Stimulated activated CD4-positive, alpha-beta T cell treated with anti-CD3 and anti-CD28 coated beads, Interleukin-4, amount 100 ng/mL, for 24 hours (primary cell): ENCODE measurements at regions not wholly inside any gene's neighbourhood (a gene's known extent, or its start where the extent isn't known, plus 50 kb on each side); places are given as distances from the start of the nearest gene placed in this dataset.

Experiments used
- DNase-seq: peaks from one replicate; pipeline ENCODE4 v3.0.0-alpha.2; 2020

- no peak for DNase-seq
These were observed 332.5 kb upstream of the NRIP1 start for GRCh38 chr21:15397258-15397657.

DNA sequence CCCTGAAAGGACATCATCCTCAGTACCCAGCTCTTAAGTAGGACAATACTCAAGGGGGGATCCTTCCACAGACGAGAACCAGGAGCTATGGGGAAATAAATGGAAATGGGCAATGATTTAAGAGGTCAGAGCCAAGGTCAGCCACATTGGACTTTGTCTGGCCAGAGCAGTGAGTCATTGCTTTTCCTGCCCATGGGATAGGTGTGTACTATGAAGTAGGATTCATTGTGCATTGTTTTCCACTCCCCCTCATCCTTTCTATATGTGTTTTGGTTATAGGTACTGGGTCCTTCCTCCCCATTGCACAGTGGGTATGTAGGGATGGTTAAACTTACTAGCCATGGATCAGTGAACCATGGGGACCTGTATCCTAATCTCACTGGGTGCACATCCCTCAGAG lies 328.9 kb upstream of the USP25 start:
- no peak for DNase-seq

- no peak for DNase-seq
These were observed 328.5 kb upstream of the USP25 start for GRCh38 chr21:15401331-15401730.

DNA sequence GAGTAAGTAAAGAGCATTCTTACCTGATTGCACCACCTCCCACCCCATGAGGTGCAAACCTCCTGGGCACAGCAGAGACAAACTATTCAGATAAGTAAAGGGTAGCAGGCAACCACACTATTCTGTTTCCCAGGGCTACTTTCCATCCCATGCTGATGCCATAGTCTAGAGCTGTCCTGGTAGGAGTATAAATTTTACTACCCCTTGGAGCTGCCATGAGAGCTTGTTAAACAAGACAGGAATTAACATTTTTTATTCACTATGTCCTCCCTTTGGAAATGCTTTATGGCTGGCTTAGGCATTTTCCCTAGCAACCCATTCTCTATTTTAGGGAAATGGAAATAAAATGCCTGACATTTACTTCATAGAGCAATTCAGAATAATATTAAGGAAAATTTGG lies 324.6 kb upstream of the USP25 start:
- DNase-seq: no peak

DNA sequence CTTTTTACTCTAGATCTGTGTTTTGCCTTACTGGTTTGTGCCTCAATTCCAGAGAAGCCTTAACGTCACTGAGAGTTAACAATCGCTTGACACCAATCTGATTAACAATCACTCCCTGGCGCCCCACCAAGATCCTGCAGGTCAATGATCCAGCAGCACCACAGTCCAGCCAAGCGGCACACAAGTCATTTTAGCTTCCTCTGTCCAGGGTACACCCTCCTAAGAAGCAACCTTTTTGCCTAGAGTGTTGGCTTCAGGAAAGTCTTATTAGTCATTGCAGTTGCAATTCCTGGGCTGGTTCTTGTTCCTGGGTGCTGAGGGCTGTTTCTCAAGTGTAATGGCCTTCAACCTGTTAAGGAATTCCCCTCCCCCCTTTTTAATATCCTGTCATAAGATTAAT lies 323.0 kb upstream of the USP25 start:
- DNase-seq: no peak

GRCh38 chr21:15407585-15407984 lies 322.2 kb upstream of the USP25 start:
- DNase-seq: no peak

- no peak for DNase-seq
These were observed 321.7 kb upstream of the USP25 start for GRCh38 chr21:15408089-15408488.

DNA sequence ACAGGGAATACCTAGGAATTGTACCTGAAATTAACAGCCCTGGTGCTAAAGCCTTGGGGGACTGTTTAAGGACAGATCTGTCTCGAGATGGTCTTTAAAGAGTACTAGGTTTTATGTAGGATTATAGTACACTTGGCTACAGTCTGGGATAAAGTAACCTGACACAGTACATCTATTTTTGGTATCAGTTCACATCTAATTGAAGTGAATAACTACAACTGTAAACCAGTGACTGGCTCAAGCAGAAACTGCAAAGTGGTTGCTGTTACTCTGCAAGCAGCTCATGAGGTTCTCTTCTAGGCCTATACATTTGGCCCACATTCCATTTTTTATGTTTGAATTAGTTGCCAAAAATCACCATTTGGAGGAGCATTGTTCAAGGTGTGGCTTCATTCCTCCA lies 320.8 kb upstream of the USP25 start:
- DNase-seq: no peak

DNA sequence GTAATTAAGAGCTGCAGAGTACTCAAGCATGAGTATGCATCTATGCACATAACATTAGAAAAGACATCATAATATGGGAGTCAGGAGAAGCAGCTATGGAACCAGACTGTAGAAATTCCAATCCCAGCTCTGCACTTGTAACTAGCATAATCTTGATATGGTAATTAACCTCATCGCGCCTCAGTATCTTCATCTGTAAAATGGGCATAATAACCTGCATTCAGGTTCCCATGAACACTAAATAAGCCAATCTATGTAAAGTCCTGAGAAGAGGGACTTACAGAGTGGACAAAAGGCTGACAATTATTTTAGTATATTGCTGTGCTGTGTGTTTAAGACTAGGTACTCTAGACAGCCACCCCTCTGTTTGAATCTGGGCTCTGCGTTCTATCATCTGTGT lies 318.9 kb upstream of the USP25 start:
- no peak for DNase-seq

DNA sequence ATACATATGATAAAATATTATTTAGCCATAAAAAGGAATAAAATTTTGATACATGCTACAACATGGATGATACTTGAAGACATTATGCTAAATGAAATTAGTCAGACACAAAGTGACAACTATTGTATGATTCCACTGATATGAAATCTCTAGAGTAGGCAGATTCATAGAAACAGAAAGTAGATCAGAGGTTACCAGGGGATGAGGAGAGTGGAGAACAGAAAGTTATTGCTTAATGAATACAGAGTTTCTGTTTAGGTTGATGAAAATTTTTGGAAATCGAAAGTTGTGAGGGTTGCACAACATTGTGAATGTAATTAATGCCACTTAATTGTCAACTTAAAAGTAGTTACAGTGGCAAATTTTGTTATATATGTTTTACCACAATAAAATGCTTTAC lies 315.7 kb upstream of the USP25 start:
- no peak for DNase-seq

- DNase-seq: no peak
These were observed 314.1 kb upstream of the USP25 start for GRCh38 chr21:15415541-15416261.

GRCh38 chr21:15421441-15421881 lies 308.3 kb upstream of the USP25 start:
- no peak for DNase-seq

- DNase-seq: peak; percentile 10
These were observed 307.8 kb upstream of the USP25 start for GRCh38 chr21:15421947-15422346.

DNA sequence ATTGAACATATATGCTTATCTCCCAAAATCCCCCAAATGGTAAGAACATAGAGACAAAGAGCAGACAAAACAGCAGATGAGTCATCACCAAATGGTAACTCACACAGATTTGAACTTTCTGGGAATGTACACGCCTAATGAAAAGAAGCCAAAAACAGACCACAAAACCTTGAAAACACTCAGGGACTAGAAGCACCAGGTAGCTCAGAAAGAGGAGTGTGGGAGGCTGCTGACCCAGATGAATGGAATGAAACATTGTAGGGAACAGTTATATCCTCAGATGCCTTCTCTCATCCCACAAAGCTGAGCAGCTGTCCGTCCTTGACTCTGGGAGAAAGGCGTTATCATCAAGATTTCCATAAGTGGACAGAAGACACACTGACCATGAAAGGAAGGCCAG lies 307.0 kb upstream of the USP25 start:
- peak; percentile 7 for DNase-seq

- no peak for DNase-seq
These were observed 305.9 kb upstream of the USP25 start for GRCh38 chr21:15423676-15424445.

- DNase-seq: no peak
These were observed 304.7 kb upstream of the USP25 start for GRCh38 chr21:15425049-15425448.

DNA sequence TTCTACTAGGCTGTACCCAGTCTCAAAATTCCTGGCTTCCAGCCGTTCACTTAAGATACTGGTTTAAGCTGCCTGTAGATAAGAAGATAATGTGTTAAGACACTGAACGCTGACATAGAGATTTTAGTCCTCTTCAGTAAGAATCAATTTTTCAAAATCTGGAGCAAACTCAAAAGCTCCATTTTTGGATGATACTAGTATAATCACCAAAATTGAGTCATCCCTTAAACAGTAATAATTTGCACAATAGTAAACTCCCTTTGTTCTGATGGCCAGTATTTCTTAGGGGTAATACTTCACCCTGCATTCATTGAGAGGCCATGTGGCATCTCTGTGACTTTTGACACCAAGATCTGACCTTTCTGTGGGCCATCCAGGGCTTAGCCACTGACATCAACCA lies 299.8 kb upstream of the USP25 start:
- no peak for DNase-seq

DNA sequence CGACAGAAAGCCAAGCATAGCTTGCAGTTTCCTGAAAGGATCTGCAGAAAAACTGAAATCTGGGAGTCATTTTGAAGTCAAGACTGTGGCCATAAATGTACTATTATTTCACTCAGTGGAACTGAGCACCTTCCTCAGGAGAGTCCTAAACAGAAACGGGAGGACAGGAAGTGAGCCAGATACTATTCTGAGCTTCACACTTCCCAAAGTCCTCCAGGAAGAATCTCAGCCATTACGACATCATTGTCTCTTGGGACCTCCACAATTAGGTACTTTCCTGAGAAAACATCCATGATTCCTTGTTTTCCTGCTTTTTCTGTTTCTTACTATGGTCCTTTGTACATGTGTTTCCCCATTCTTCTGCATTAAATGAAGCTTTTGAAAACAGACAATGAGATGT lies 299.2 kb upstream of the USP25 start:
- DNase-seq: no peak

DNA sequence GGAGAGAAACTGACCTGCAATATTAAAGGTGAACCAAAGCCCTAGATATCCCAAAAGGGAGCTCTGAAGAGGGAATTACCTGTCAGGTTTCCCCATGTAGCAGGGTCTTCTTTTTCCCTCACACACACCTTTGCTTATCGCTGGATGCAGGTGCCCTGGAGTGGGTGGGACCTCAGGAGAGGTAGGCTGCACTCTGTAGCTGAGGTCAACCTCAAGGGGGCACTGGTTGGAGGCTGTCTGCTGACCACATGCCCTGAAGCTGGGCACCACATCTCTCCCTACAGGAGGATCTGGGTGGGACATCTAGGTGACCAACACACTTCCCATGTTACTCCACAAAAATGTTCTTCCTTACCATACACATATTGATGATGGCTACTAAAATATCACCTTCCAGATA lies 298.7 kb upstream of the USP25 start:
- no peak for DNase-seq

DNA sequence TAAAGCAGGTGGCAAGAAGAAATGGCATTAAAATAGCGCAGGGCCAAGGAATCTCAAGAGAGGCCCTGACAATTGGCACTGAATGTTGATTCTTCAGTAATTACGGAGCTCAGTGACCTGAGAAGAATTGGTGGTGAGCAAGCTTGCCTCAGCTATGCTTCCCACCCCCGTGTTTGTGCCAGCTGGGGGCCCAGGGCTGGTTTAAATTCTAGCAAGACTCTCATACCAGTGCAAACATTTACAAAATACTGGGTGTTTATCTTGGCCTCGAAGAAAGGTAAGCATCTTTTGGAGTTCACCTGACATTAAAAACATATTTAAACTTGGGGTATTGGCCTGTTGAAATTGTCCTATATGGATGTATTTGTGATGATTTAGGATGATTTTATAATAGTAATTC lies 296.7 kb upstream of the USP25 start:
- no peak for DNase-seq

DNA sequence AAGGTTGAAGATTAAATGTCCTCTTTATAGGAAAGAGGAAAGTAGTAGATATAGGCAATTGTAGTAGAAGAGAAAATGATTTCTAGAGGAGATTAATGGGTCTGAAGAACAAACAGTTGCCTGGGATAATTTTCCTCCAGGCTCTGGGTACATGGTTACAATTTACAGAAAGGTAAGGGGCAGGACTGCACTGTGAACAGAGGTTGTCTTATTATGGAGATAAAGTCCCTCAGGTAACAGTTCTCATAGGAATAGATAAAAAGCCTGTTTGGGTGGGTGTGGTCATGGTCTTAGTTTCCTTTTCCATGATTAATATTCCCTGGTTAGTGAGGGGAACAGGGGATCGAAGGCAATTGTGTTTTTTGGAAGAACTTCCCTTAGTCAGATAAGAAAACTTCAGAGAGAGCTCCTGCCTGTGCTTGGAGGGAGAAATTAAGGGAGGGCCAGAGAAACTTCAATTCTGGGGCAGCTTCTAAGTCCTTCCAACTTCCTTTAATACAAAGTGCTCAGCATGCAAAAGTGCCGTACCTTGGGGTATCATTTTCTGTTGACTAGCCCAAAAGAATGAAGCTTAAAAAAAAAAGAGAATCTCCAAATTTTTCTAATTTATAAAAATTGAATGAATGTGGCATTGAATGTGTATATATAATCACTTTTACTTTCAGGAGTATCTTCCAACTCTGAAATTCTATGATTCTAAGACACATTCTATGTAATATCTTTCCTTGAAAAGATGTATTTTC lies 295.4 kb upstream of the USP25 start:
- no peak for DNase-seq

GRCh38 chr21:15436031-15436430 lies 293.8 kb upstream of the USP25 start:
- no peak for DNase-seq

GRCh38 chr21:15437883-15438282 lies 291.9 kb upstream of the USP25 start:
- DNase-seq: no peak

- DNase-seq: no peak
These were observed 290.1 kb upstream of the USP25 start for GRCh38 chr21:15439726-15440125.
